Mesendoderm (in vitro differentiated cells): ENCODE measurements at regions not wholly inside any gene's neighbourhood (a gene's known extent, or its start where the extent isn't known, plus 50 kb on each side); places are given as distances from the start of the nearest gene placed in this dataset.

ENCODE experiments used
- DNase-seq: peaks from one replicate; pipeline ENCODE4 v3.0.0; 2013
- H2AK5ac ChIP-seq: 2 replicates; pipeline ENCODE4 v1.6.1; 2013; ENCODE audit warnings: low read length, inconsistent platforms
- H2BK120ac ChIP-seq: 2 replicates; pipeline ENCODE4 v1.6.1; 2013; ENCODE audit warnings: low read depth, mild to moderate bottlenecking, low read length, moderate library complexity, mixed read lengths
- H2BK15ac ChIP-seq: replicated peaks from 2 replicates; pipeline ENCODE4 v1.6.1; 2013; ENCODE audit warnings: low read depth, mild to moderate bottlenecking, moderate library complexity
- H2BK5ac ChIP-seq: 2 replicates; pipeline ENCODE4 v1.6.1; 2013; ENCODE audit warnings: low read length, inconsistent platforms
- H3K18ac ChIP-seq: 2 replicates; pipeline ENCODE4 v1.6.1; 2013; ENCODE audit warnings: mild to moderate bottlenecking, low read length, mixed read lengths
- H3K23ac ChIP-seq: one replicate; pipeline ENCODE4 v1.6.1; 2013; ENCODE audit warnings: low read length
- H3K27ac ChIP-seq: 2 replicates; pipeline ENCODE4 v1.5.1; 2013; ENCODE audit warnings: low read depth, mild to moderate bottlenecking, inconsistent platforms, low read length, moderate library complexity
- H3K27me3 ChIP-seq: 2 replicates; pipeline ENCODE4 v1.6.1; 2013; ENCODE audit warnings: low read length, control low read depth, mild to moderate bottlenecking, inconsistent platforms; ENCODE audit not compliant: insufficient read depth, poor library complexity
- H3K36me3 ChIP-seq: 2 replicates; pipeline ENCODE4 v1.6.1; 2013; ENCODE audit warnings: low read length, inconsistent platforms; ENCODE audit not compliant: control insufficient read depth, insufficient read depth
- H3K4ac ChIP-seq: one replicate; pipeline ENCODE4 v1.6.1; 2013; ENCODE audit warnings: low read depth, mild to moderate bottlenecking, low read length, moderate library complexity
- H3K4me1 ChIP-seq: 2 replicates; pipeline ENCODE4 v1.6.1; 2013; ENCODE audit warnings: low read depth, low read length, inconsistent platforms; ENCODE audit not compliant: control insufficient read depth
- H3K4me2 ChIP-seq: 2 replicates; pipeline ENCODE4 v1.6.1; 2013; ENCODE audit warnings: low read length
- H3K4me3 ChIP-seq: 2 replicates; pipeline ENCODE4 v1.5.1; 2013; ENCODE audit warnings: mild to moderate bottlenecking, low read length
- H3K56ac ChIP-seq: one replicate; pipeline ENCODE4 v1.6.1; 2013; ENCODE audit warnings: low read length
- H3K79me1 ChIP-seq: 2 replicates; pipeline ENCODE4 v1.6.1; 2013; ENCODE audit warnings: low read length, inconsistent platforms
- H3K79me2 ChIP-seq: 2 replicates; pipeline ENCODE4 v1.6.1; 2013; ENCODE audit warnings: mild to moderate bottlenecking, low read length; ENCODE audit not compliant: control insufficient read depth, insufficient read depth
- H3K9ac ChIP-seq: 2 replicates; pipeline ENCODE4 v1.6.1; 2013; ENCODE audit warnings: low read length, inconsistent platforms
- H4K5ac ChIP-seq: one replicate; pipeline ENCODE4 v1.6.1; 2013; ENCODE audit warnings: low read length
- H4K8ac ChIP-seq: one replicate; pipeline ENCODE4 v1.6.1; 2013; ENCODE audit warnings: low read depth, mild to moderate bottlenecking, control low read depth, low read length, moderate library complexity
- WGBS: extraction: QIAGEN DNeasy Blood & Tissue Kit; methylation state at CpG from one replicate; pipeline ENCODE4 v1.1.7; 2013; ENCODE audit warnings: low lambda C conversion rate, missing lambda C conversion rate; ENCODE audit not compliant: insufficient coverage; ENCODE audit errors: extremely low coverage; 5-methylcytosine and 5-hydroxymethylcytosine counted together

GRCh38 chr12:21054334-21054733 lies 76.7 kb upstream of the SLCO1B1 start:
- Histone ChIP-seq H3K27me3 (no peaks in the 10 kb centered on the region), H4K5ac (no peak overlapping the region), H3K23ac (no peak overlapping the region), H3K36me3 (no peaks in the 10 kb centered on the region), H2BK120ac (no peak overlapping the region), H4K8ac (no peak overlapping the region), H3K79me2 (no peaks in the 10 kb centered on the region), H3K4me2 (no peak overlapping the region), H2BK5ac (no peak overlapping the region), H3K27ac (no peak overlapping the region), H3K4me3 (no peak overlapping the region), H3K18ac (no peak overlapping the region), H2BK15ac (no peak overlapping the region), H3K9ac (no peak overlapping the region), H3K4ac (no peak overlapping the region), H3K56ac (no peak overlapping the region), H3K4me1 (no peaks in the 10 kb centered on the region), H3K79me1 (no peaks in the 10 kb centered on the region), H2AK5ac (no peak overlapping the region)
- no CpG with 5 or more reads among the region's 4 CpGs for WGBS
- no peak for DNase-seq

- Histone ChIP-seq H3K18ac (no peak overlapping the region), H2BK120ac (no peak overlapping the region), H3K56ac (no peak overlapping the region), H3K36me3 (no peaks in the 10 kb centered on the region), H4K8ac (no peak overlapping the region), H3K27ac (no peak overlapping the region), H3K4ac (no peak overlapping the region), H3K9ac (no peak overlapping the region), H2AK5ac (no peak overlapping the region), H2BK15ac (no peak overlapping the region), H3K23ac (no peak overlapping the region), H3K4me1 (no peaks in the 10 kb centered on the region), H3K4me2 (no peak overlapping the region), H3K79me2 (no peaks in the 10 kb centered on the region), H3K27me3 (no peaks in the 10 kb centered on the region), H3K4me3 (no peak overlapping the region), H2BK5ac (no peak overlapping the region), H3K79me1 (no peaks in the 10 kb centered on the region), H4K5ac (no peak overlapping the region)
- peak; percentile 45 for DNase-seq
Observed at GRCh38 chr12:21065845-21066244, 65.1 kb upstream of the SLCO1B1 start.

- Histone ChIP-seq H3K4me2 (no peak overlapping the region), H3K9ac (no peak overlapping the region), H4K8ac (no peak overlapping the region), H3K4me1 (no peaks in the 10 kb centered on the region), H3K79me1 (no peaks in the 10 kb centered on the region), H2BK120ac (no peak overlapping the region), H3K27ac (peak overlapping the region; percentile 51), H3K56ac (no peak overlapping the region), H4K5ac (no peak overlapping the region), H3K23ac (no peak overlapping the region), H3K79me2 (no peaks in the 10 kb centered on the region), H3K27me3 (no peaks in the 10 kb centered on the region), H3K4me3 (no peak overlapping the region), H2BK5ac (no peak overlapping the region), H3K36me3 (no peaks in the 10 kb centered on the region), H3K18ac (peak overlapping the region; percentile 29), H3K4ac (no peak overlapping the region), H2BK15ac (no peak overlapping the region), H2AK5ac (no peak overlapping the region)
- peak; percentile 25 for DNase-seq
- no CpG with 5 or more reads among the region's 2 CpGs for WGBS
Observed at GRCh38 chr12:21073129-21073528, 57.9 kb upstream of the SLCO1B1 start.

- peak; percentile 96 for DNase-seq
- H3K4ac ChIP-seq, result no peak overlapping the region
- no peaks in the 10 kb centered on the region for H3K4me1 ChIP-seq
- no peak overlapping the region for H2BK120ac ChIP-seq
- H3K79me1 ChIP-seq, result no peaks in the 10 kb centered on the region
- WGBS, result no CpG with 5 or more reads among the region's 9 CpGs
- no peaks in the 10 kb centered on the region for H3K36me3 ChIP-seq
- no peaks in the 10 kb centered on the region for H3K27me3 ChIP-seq
- H3K56ac ChIP-seq, result no peak overlapping the region
- H3K4me2 ChIP-seq, result no peak overlapping the region
- H3K4me3 ChIP-seq, result no peak overlapping the region
- no peak overlapping the region for H3K9ac ChIP-seq
- H3K79me2 ChIP-seq, result no peaks in the 10 kb centered on the region
- peak overlapping the region; percentile 10 for H3K27ac ChIP-seq
- no peak overlapping the region for H2AK5ac ChIP-seq
- no peak overlapping the region for H2BK5ac ChIP-seq
- no peak overlapping the region for H2BK15ac ChIP-seq
- no peak overlapping the region for H4K8ac ChIP-seq
- no peak overlapping the region for H3K23ac ChIP-seq
- no peak overlapping the region for H4K5ac ChIP-seq
- no peak overlapping the region for H3K18ac ChIP-seq
Observed at GRCh38 chr12:21073822-21074460, 57.1 kb upstream of the SLCO1B1 start.
